HCT116 (cell line): ENCODE measurements at regions not wholly inside any gene's neighbourhood (a gene's known extent, or its start where the extent isn't known, plus 50 kb on each side); places are given as distances from the start of the nearest gene placed in this dataset.
"Not testable (repeated sequence)": the region's sequence is repeated elsewhere in the genome, so short reads cannot be mapped to it uniquely, and the experiment has no call there.

Experiments
- ATAC-seq: fragments of 200-7000 bp; cut with Tn5 transposase; 2 replicates; pipeline ENCODE4 v1.9.1; 2020; ENCODE audit warnings: mild to moderate bottlenecking, moderate library complexity
- BruUV-seq: library from RNA; stranded (reverse); fragments of 400-500 nt; replicated peaks from 2 replicates; lab custom pipeline; 2021; lab: Mats Ljungman, UMichigan
- CTCF ChIA-PET: fragments of 300-600 bp; sonication (Branson Sonifier 250); formaldehyde crosslinking; loops from one replicate; lab custom pipeline; 2021; ENCODE audit warnings: antibody characterized with exemption; lab: Charles Lee
- POLR2A ChIA-PET: fragments of 300-600, 350-600 bp; sonication (Branson Sonifier 250); formaldehyde crosslinking; loops from one replicate; lab custom pipeline; 2021; ENCODE audit warnings: antibody characterized with exemption; lab: Charles Lee
- RAD21 ChIA-PET, 2 experiments: fragments of 300-600 bp; sonication (Branson Sonifier 250); formaldehyde crosslinking; loops; one replicate each; lab custom pipeline; 2023; ENCODE audit warnings: low total read pairs in 2 of 2; ENCODE audit not compliant: uncharacterized antibody in 2 of 2, unreplicated experiment in 2 of 2, low non-redundant PET in 1 of 2; lab: Charles Lee
- DNase-seq: peaks from one replicate; pipeline ENCODE4 v3.0.0-alpha.2; 2010; ENCODE audit warnings: low read depth, low spot score
- H2AFZ ChIP-seq: fragments of 200-600 bp; shearing (Covaris generic), sonication (generic); 2 replicates; pipeline ENCODE4 v1.6.1; 2017; ENCODE audit warnings: low read depth, mixed run types, mixed read lengths, antibody characterized with exemption, low read length; ENCODE audit not compliant: poor library complexity, severe bottlenecking
- H3K27ac ChIP-seq: 2 replicates; pipeline ENCODE4 v1.5.1; 2012; ENCODE audit warnings: low read depth, low read length
- H3K27me3 ChIP-seq: fragments of 200-600 bp; sonication (generic); 2 replicates; pipeline ENCODE4 v1.6.1; 2016; ENCODE audit warnings: mixed run types, low read length, mixed read lengths; ENCODE audit not compliant: insufficient read depth
- H3K36me3 ChIP-seq, 2 experiments: fragments of 200-500 bp in 1 of 2; fragments of 200-600 bp in 1 of 2; sonication (Bioruptor generic) in 1 of 2; sonication (generic) in 1 of 2; 2 replicates each; pipeline versions ENCODE4 v1.5.1 to v1.6.1; 2014 to 2016; ENCODE audit warnings: low read length in 2 of 2, inconsistent platforms in 1 of 2, mixed read lengths in 1 of 2, mixed run types in 1 of 2; ENCODE audit not compliant: insufficient read depth in 2 of 2, control insufficient read depth in 1 of 2
- H3K4me1 ChIP-seq, 2 experiments: fragments of 200-600 bp in 1 of 2; sonication (generic) in 1 of 2; 2 replicates each; pipeline versions ENCODE4 v1.5.1 to v1.6.1; 2012 to 2017; ENCODE audit warnings: low read length in 2 of 2, inconsistent platforms in 1 of 2, mild to moderate bottlenecking in 1 of 2, mixed read lengths in 1 of 2, mixed run types in 1 of 2, moderate library complexity in 1 of 2; ENCODE audit not compliant: insufficient read depth in 2 of 2, control insufficient read depth in 1 of 2
- H3K4me2 ChIP-seq: fragments of 200-600 bp; sonication (generic); 2 replicates; pipeline ENCODE4 v1.6.1; 2017; ENCODE audit warnings: mixed run types, low read length, mixed read lengths
- H3K4me3 ChIP-seq, 2 experiments: fragments of 200-600 bp in 1 of 2; sonication (generic) in 1 of 2; replicated peaks in 1 of 2; 2 replicates each; pipeline ENCODE4 v1.5.1; 2011 to 2016; ENCODE audit warnings: low read length in 2 of 2, control low read depth in 1 of 2, low read depth in 1 of 2, mild to moderate bottlenecking in 1 of 2, mixed read lengths in 1 of 2, mixed run types in 1 of 2
- H3K79me2 ChIP-seq: fragments of 200-600 bp; sonication (generic); 2 replicates; pipeline ENCODE4 v1.6.1; 2017; ENCODE audit warnings: mild to moderate bottlenecking, mixed run types, low read length, moderate library complexity, mixed read lengths; ENCODE audit not compliant: insufficient read depth
- H3K9ac ChIP-seq: fragments of 200-600 bp; sonication (generic); 2 replicates; pipeline ENCODE4 v1.6.1; 2016; ENCODE audit warnings: low read length, mixed read lengths
- H3K9me2 ChIP-seq: fragments of 200-600 bp; sonication (generic), shearing (Covaris generic); 2 replicates; pipeline ENCODE4 v1.6.1; 2017; ENCODE audit warnings: mixed run types, mild to moderate bottlenecking, moderate library complexity; ENCODE audit not compliant: insufficient read depth
- H3K9me3 ChIP-seq, 2 experiments: fragments of 200-500 bp in 1 of 2; fragments of 200-600 bp in 1 of 2; sonication (Bioruptor generic) in 1 of 2; sonication (generic) in 1 of 2; 2 replicates each; pipeline ENCODE4 v1.6.1; 2014 to 2017; ENCODE audit warnings: low read length in 2 of 2, mixed read lengths in 2 of 2, inconsistent platforms in 1 of 2, low read depth in 1 of 2, mild to moderate bottlenecking in 1 of 2, mixed run types in 1 of 2, moderate library complexity in 1 of 2; ENCODE audit not compliant: control insufficient read depth in 1 of 2, insufficient read depth in 1 of 2
- H4K20me1 ChIP-seq: fragments of 200-600 bp; sonication (generic), shearing (Covaris generic); 2 replicates; pipeline ENCODE4 v1.6.1; 2017; ENCODE audit warnings: mixed run types, mild to moderate bottlenecking, moderate library complexity; ENCODE audit not compliant: insufficient read depth
- CBX3 ChIP-seq: IDR thresholded peaks from 2 replicates; pipeline ENCODE4 v1.6.1; 2012; ENCODE audit warnings: low read depth
- EGR1 ChIP-seq: IDR thresholded peaks from 2 replicates; pipeline ENCODE4 v1.6.1; 2012; ENCODE audit warnings: low read depth
- ELF1 ChIP-seq: IDR thresholded peaks from 2 replicates; pipeline ENCODE4 v1.6.1; 2012; ENCODE audit warnings: low read depth, borderline replicate concordance
- SIN3A ChIP-seq: IDR thresholded peaks from 2 replicates; pipeline ENCODE4 v1.6.1; 2012; ENCODE audit warnings: low read depth
- SRF ChIP-seq: IDR thresholded peaks from 2 replicates; pipeline ENCODE4 v1.6.1; 2012; ENCODE audit warnings: low read depth
- intact Hi-C: fragments of 100-400 bp; cut with micrococcal nuclease; formaldehyde crosslinking; loops from 2 replicates; pipeline ENCODE4 v1.10.0; 2022
- TF ChIP-seq, protein P1 (sequence below), 3 experiments: fragments of 200-600 bp in 1 of 3; sonication (generic) in 1 of 3; IDR thresholded peaks in 2 of 3; conservative IDR thresholded peaks in 1 of 3; 2 replicates each; pipeline ENCODE4 v1.5.1; 2012 to 2017; ENCODE audit warnings: low read depth in 2 of 3, low read length in 2 of 3, antibody characterized with exemption in 1 of 3, borderline replicate concordance in 1 of 3, control low read depth in 1 of 3, mild to moderate bottlenecking in 1 of 3, mixed read lengths in 1 of 3, mixed run types in 1 of 3, moderate library complexity in 1 of 3; ENCODE audit not compliant: insufficient read depth in 1 of 3

GRCh38 chr6:137552809-137553208, 58.6 kb upstream of the OLIG3 start (continued):
- TF ChIP-seq, protein P1, sequence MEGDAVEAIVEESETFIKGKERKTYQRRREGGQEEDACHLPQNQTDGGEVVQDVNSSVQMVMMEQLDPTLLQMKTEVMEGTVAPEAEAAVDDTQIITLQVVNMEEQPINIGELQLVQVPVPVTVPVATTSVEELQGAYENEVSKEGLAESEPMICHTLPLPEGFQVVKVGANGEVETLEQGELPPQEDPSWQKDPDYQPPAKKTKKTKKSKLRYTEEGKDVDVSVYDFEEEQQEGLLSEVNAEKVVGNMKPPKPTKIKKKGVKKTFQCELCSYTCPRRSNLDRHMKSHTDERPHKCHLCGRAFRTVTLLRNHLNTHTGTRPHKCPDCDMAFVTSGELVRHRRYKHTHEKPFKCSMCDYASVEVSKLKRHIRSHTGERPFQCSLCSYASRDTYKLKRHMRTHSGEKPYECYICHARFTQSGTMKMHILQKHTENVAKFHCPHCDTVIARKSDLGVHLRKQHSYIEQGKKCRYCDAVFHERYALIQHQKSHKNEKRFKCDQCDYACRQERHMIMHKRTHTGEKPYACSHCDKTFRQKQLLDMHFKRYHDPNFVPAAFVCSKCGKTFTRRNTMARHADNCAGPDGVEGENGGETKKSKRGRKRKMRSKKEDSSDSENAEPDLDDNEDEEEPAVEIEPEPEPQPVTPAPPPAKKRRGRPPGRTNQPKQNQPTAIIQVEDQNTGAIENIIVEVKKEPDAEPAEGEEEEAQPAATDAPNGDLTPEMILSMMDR (IDR thresholded peaks at IDR 0.05 in 2 of 3, conservative IDR thresholded peaks at IDR 0.05 in 1 of 3; ENCODE audit: borderline replicate concordance in 1 of 3, insufficient read depth in 1 of 3, low read depth in 2 of 3, low read length in 2 of 3): no peak
- TF ChIP-seq EGR1 (no peak), CBX3 (no peak), SIN3A (no peak), SRF (no peak), ELF1 (no peak)

DNA sequence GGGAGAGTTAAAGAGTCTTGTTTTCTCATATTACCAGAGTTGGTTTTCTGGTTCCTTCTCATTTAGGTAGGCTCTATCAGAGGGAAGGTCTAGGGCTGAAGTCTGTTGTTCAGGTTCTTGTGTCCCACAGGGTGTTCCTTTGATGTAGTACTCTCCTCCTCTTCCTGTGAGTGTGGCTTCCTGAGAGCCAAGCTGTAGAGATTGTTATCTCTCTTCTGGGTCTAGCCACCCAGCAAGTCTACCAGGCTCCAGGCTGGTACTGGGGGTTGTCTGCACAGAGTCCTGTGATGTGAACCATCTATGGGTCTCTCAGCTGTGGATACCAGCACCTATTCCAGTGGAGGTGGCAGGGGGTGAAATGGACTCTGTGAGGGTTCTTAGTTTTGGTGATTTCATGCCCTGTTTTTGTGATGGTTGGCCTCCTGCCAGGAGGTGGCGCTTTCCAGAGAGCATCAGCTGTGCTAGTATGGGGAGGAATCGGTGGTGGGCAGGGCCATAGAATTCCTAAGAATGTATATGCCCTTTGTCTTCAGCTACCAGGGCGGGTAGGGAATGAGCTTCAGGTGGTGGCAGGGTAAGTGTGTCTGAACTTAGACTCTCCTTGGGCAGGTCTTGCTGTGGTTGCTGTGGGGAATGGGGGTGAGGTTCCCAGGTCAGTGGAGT, 65.5 kb upstream of the OLIG3 start:
- CTCF ChIA-PET: interaction anchor here (1.5 kb wide), 1 partner anchor 11 kb away, joined by 6 read pairs; no protein-coding TSS in a partner anchor
- POLR2A ChIA-PET, H3K9me2 ChIP-seq, H3K36me3 ChIP-seq, H3K27ac ChIP-seq, H2AFZ ChIP-seq, H3K4me1 ChIP-seq, intact Hi-C loops, RAD21 ChIA-PET, BruUV-seq, H3K9me3 ChIP-seq, H3K27me3 ChIP-seq, H4K20me1 ChIP-seq, H3K4me2 ChIP-seq, H3K79me2 ChIP-seq, DNase-seq, H3K4me3 ChIP-seq, H3K9ac ChIP-seq: not testable (repeated sequence)
- TF ChIP-seq, protein P1 (IDR thresholded peaks at IDR 0.05 in 2 of 3, conservative IDR thresholded peaks at IDR 0.05 in 1 of 3; ENCODE audit: borderline replicate concordance in 1 of 3, insufficient read depth in 1 of 3, low read depth in 2 of 3, low read length in 2 of 3): peak in 1 of 3 experiments; percentile 15; a peak in 1 of 6 replicates
- peak; percentile 32 for ATAC-seq
